Amniotic epithelial cell (primary cell): ENCODE measurements at regions not wholly inside any gene's neighbourhood (a gene's known extent, or its start where the extent isn't known, plus 50 kb on each side); places are given as distances from the start of the nearest gene placed in this dataset.
"Not testable (repeated sequence)": the region's sequence is repeated elsewhere in the genome, so short reads cannot be mapped to it uniquely, and the experiment has no call there.

Source experiments
- DNase-seq: peaks from one replicate; pipeline ENCODE4 v3.0.0-alpha.2; 2010; ENCODE audit warnings: low read depth

DNA sequence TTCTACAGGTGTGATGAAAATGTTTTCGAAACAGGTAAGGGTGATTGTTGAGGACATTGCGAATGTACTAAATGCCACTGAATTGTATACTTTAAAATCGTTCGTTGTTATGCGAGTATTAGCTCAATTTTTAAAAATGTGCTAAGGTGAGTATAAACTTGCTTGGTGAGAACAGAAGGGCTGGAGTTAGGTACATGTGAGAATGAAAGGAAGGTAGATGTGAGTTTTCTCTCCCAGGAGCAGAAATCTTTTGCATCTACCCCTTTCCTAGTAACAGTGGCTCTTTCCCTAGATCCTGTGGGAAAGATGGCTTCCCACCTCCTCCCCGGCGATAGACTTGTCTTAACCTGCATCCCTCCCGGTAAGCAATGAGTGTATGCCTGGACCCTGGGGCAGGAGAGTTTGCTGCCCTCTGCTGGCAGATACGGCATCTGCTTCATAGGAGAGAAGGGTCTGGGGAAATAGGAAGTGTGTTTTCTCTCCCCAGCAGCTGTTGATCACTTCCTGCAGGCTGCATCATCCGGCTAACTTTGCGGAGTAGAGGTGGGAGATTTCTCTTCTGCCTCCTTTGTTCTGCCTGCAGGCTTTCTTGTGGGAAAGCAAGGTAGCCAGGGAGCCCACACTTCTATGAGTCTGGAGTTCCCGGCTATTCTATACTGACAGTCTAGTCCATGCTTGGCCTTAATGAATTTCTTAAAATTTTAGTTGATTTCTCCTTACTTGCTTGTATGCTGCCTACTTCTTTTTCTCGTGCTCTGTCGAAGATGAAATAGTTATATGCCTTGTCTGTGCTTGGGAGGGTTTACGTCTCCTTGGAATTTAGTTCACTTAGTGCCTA is 373.3 kb upstream of the SEMA6A start:
- DNase-seq = no peak

DNA sequence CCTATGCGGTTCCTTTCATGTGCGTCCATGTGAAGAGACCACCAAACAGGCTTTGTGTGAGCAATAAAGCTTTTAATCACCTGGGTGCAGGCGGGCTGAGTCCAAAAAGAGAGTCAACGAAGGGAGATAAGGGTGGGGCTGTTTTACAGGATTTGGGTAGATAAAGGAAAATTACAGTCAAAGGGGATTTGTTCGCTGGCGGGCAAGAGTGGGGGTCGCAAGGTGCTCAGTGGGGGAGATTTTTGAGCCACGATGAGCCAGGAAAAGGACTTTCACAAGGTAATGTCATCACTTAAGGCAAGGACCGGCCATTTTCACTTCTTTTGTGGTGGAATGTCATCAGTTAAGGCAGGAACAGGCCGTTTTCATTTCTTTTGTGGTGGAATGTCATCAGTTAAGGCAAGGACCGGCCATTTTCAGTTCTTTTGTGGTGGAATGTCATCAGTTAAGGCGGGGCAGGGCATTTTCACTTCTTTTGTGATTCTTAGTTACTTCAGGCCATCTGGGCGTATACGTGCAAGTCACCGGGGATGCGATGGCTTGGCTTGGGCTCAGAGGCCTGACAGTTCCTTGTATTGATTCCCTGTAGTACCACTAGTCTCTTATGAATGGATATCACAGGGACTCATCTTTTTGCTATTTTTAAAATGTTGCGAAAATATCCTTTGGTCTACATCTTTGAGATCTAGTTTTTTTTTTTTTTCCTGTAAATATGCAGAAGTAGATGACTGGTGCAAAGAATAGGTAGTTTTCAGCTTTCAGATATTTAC is 371.2 kb upstream of the SEMA6A start:
- DNase-seq = not testable (repeated sequence)

DNA sequence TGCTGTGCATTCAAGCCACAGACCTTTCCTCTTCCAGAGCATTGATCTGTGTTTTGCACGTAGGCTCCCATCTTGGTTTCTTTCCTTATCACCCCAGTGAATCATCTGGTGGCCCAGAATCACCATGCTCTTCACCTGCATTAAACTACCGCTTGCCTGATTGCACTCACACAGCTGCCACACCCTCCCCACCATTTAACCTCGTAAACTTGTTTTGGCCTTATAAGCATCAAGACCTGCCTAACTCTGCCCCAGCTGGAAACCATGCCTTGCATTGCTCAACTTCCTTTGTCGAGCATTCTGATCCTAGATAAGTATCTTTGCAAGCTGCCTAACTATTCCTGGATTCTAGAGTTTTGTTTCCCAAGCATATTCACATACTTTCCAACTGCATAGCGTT is 369.6 kb upstream of the SEMA6A start:
- no peak for DNase-seq

DNA sequence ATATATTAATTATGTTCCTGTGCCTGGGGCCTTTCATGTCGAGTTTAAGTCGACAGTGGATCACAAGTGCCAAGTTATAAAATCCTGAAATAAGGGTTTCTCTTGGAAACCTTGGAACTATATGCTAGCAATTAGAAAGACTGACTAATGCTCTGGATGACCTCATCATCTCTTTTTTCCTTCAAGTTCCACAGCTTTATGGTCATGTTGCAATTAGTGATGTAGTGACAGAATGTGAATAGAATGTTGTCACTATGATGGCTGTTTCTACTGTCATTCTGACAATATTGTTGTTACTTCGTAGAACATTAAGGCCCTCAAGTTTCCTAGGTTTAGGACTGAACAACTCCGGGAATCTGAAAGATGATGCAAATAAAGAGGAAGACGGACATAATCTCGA is 368.0 kb upstream of the SEMA6A start:
- no peak for DNase-seq

DNA sequence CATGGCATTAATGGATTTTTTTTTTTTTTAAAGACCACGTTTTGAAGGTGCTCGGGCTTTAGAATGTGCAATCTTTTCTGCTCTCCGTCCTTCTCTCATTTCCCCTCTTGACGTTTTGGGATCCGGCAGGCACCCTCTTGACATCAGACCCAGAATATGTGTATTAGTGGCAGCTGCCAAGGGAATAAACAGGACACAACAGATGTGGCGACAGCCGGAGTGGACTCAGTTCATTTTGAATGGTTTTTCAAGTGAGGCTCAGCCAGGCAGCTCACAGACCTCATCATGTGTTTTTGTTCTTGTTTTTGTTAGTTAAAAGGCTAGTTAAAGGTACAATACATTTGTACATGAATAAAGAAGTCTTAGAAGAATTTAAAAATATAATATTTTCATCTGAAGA is 365.0 kb upstream of the SEMA6A start:
- no peak for DNase-seq

DNA sequence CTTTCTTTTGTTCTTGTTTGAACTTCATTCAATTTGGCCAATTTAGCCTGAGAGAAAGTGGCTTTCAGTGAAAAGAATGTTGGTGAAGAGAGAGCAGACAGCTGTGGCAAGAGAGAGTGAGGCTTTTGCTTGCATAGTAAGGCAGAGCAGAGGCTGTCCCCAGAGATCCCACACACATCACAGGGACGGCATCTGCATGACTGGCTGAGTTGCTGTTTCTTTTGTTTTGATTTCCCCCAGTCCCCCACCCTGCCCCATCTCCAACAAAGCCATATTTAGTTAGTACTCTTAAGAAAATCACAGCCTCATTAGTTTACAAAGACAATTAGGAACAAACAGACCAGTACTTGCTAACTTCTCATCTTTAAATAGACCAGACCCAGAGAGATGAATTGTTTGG is 363.9 kb upstream of the SEMA6A start:
- no peak for DNase-seq

DNA sequence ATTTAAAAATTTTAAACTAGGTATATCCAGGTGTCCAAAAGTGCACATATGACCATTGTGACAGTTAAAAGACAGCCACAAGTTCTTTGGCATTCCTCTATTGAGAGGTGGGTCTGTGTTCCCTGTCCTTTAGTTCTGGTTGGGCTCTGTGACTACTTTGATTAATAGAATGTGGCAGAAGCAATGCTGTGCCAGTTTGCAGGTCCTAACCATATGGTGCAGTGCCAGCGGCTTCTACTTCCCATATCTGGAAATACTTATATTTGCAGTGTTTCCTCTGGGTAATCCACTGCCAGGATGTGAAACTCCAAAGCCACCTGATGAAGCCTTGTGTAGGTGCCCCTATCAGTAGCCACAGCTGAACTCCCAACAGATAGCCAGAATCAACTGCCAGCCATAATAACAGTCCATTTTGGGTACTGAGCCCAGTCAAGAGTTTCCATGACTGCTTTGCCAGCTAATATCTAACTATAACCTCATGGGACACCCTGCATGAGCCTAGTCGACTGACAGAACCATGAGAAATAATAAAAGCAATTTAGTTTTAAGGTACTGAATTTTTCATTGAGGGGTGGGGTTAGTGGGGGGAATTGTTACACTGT is 361.0 kb upstream of the SEMA6A start:
- no peak for DNase-seq

DNA sequence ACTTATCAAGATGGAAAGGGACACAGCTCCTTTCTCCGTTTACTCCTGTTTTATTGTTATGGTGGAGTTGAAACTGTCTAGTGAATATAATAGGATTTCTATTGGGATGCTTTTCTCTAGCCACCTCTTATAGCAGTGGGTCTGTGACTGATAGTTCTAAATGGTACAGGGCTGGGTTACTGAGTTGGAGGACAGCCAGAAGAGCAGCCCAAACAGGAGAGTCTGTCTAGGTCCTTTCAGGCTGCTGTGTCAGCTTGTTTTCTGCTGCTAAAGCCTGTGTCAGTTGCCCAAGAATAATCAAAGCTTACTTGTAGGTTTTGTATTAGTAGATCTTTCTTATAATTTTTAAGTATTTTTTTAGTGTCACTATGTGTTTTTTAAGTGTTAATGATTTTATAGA is 356.0 kb upstream of the SEMA6A start:
- DNase-seq = no peak

DNA sequence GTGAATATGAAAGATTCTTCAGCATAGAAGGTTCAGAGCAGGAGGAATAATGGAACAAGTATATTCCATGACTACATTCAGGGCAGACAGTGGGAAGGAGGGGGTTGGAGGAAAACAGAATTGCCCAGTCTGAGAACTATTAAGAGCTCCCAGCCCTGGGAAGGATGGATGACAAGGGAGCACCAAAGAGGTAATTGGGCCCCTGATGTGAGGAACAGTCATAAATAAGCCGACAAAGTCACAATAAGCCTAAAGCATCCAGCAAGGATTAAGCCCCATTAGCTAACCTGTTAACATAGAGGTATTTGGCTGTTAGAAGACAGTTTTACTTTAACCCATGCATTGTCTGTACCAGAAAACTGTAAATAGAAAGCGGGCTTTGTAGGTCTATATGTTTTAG is 348.7 kb upstream of the SEMA6A start:
- no peak for DNase-seq

DNA sequence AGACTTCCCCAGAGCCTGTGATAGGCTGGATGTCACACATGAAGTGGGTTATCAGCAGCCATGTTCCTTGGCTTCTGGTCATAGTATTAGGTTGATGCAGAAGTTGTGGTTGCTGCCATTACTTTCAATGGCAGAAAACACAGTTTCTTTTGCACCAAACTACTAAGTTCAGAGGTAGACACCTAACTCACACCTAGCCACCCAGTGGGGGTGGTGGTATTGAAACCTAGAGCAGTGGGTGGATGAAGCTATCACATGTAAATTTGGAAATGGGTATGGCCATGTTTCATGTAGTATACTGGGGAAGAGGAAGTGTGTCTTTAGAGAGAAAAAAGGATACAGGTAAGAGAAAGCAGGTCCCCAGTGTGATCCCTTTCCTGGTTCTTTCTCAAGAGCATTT is 347.9 kb upstream of the SEMA6A start:
- no peak for DNase-seq

DNA sequence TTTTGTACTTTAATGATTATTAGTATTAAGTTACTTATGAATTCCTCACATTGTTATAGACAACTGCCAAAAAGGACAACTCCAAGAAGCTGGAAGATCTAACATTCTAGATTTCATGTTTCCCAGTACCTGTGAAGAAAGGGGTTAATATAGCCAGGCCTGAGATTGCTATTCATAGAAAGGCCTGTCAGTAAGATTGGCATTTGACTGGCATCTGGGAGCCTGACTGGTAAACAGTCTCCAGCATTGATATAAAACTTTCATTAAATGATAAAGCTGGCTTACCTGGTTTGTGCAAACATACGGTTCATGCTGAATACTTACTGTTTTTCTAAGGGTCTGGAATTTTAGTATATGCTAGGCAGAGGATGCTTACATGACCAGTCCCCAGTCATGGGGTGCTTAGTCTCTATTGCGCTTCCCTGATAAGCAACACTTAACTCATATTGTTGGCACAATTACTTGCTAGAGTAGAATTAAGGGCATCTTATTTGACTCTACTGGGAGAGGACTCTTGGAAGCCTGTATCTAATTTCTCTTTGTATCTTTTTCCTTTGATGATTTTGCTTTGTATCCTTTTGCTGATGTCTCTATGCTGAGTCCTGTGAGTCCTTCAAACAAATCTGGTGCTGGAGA is 340.4 kb upstream of the SEMA6A start:
- DNase-seq = no peak

DNA sequence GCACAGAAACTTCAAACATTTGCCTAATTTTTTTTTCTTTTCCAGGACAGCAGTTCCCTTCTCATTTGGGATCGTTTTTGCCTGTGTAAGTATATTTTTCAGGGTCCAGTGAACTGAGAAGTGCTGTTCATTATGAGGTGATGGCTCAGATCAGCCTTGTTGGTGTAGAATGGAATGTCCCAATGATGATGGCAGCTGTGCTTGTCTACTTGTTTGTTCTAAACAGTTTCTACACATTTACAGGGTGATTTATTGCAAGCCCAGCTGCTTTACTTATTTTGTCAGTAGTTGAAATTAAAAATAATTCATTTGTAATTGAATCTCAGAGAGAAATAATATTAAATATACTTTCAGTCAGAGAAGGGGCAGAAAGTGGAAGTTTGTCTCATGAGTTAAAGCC is 337.6 kb upstream of the SEMA6A start:
- no peak for DNase-seq

DNA sequence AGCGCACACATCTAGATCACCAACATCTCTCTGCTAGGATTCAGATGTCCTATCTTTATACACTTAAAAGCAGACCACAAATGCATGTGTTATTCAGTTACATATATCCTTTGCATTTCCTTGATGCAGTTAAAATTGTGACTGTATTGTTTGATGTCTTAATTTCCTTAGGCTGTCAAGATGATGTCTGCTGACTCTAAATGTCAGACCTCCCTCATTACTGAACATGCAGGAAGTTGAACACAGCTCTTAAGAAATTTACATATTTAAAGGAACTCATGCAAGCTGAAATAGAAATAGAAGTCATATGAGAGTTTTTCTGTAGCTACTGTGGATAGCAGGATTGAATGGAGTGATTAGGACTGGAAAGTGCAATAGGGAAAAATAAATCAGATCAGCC is 336.5 kb upstream of the SEMA6A start:
- DNase-seq = no peak

DNA sequence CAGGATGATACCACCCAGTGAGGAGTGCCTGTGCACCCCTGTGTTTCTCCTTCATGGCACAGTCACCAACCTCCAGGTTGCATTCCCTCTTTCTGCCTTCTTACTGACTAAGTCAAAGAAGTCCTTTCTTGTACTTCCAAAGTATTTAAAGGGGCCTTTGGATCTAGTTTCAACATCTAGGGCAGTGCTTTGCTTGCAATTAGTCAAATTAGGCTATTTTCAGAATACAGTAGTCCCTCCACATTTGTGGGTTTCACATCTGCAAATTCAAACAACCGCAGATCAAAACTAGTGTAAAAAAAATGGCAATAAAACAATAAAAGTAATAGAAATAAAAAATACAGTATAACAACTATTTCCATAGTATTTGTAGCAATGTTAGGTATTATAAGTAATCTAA is 333.9 kb upstream of the SEMA6A start:
- no peak for DNase-seq

DNA sequence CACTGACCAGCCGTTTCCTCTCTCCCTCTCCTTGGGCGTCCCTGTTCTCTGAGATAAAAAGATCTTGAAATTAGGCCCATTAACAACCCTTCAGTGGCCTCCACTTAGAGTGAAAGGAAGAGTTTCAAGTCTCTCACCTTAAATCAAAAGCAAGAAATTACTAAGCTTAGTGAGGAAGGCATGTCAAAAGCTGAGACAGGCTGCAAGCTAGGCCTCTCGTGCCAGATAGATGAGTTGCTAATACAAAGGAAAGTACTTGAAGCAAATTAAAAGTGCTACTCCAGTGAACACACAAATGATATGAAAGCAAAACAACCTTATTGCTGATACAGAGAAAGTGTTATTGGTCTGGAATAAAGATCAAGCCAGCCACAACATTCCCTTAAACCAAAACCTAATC is 331.3 kb upstream of the SEMA6A start:
- DNase-seq = no peak

DNA sequence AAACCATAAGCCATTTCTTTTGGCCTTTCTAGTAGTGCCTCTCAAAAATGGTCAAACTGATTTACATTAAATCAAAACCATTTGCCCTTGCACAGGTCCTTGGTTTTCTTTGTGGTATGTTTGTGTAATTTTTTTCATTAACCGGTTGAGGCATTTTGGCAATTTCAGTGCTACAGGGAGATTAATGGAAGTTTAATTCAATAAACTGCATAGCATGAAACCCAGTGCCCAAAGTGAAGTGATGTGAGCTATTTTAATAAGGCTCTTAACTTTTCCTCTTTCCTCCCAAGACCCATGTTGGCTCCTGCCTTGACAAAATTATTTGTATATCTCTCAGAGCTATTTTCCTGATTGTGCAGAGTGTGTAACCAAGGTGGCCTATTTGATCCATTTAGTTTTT is 326.2 kb upstream of the SEMA6A start:
- DNase-seq = no peak

DNA sequence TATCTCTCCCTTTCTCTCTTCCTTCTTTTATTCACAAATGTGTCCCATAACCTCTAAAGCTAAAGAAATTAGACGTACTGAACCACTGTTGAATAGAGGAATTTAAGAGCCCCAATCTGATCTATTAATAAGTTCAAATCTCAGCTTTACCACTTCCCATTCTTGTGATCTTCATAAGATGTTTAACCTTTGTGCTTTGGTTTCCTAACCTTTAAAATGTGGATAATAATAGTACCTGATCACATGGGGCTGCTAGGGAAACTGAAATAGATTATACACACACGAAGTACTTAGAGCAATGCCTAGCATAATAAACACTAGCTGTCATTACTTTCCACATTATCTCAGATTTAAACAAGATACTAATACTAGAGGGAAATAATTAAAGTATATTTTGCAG is 324.3 kb upstream of the SEMA6A start:
- DNase-seq = no peak

DNA sequence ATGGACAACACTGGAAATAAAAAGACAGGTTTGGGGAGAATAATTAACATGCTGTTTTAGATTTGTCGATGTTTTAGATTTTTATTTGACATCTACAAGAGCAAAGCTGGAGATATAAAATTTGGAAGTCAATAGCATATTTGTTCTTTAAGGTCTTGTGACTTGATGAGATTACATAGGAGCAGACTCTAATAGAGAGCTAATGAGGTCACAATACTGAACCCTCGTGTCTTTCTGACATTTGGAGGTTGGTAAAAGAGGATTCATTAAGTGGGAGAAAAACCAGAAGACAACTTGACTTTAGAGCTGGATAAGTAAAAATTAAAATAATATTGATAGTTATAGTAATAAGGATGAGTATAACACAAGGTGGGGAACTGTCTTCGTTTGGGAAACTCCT is 322.7 kb upstream of the SEMA6A start:
- no peak for DNase-seq

DNA sequence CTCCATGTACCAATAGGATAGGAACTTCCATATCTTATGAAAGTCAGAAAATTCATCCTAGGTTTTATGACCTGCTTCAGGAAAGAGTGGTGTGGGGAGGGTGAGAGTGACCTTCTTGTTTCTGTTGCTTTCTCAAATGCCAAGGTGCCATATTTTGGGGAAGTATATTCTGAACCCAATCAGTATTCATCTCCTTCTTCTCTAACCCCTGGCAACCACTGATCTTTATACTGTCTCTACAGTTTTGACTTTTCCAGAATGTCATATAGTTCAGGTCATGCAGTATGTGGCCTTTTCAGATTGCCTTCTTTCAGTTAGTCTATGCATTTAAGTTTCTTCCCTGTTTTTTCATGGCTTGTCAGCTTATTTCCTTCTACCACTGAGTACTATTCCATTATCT is 321.4 kb upstream of the SEMA6A start:
- no peak for DNase-seq

DNA sequence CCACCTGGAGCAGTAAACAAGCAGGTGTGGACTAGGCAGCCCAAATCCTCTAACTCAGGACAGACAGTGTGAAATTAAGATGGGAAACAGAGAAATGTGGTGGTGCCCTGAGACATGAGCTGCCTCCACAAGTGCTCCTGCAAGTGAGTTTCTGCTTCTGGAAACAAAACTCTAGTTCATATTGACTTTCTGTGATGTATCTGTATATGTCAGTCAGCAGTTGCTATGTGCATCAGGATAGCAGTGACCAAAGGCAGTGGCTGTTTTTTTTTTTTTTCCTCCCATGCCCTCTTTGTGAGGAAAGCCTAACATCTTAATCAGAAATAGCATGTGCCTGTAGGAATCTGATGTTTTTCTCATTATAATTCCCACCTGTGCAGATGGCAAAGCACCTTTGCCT is 318.4 kb upstream of the SEMA6A start:
- DNase-seq = no peak

DNA sequence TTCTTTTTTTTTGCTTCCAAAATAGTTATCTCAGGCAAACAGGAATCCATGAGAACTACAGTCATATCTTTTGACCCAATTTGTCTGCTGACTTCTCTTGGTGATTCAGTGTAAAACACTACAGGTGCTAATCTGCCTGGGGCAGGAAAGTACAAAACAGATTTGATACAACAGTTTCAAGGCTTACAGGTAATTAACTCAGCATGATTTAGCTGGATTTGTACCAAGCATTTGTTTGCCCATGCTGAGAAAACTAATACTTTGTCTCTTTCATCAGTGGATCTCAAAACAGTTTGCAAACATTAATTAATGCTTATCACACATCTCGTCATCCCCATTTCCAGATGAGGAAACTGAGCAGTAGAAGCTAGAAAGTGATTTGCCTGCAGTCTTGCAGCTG is 312.5 kb upstream of the SEMA6A start:
- no peak for DNase-seq

DNA sequence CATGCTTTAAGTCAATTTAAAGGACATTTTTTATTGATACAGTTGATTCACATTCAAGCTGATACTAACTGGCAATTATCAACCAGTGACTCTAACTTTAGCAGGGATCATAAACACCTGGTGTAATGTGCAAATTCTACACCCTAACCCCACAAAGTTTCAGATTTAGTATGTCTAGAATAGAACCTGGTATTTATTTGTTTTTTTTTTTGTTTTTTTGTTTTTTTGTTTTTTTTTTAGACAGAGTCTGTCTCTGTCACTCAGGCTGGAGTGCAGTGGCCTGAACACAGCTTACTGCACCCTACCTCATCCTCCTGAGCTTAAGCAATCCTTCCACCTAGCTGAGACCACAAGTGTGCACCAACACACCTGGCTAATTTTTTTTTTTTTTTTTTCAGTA is 311.2 kb upstream of the SEMA6A start:
- no peak for DNase-seq

DNA sequence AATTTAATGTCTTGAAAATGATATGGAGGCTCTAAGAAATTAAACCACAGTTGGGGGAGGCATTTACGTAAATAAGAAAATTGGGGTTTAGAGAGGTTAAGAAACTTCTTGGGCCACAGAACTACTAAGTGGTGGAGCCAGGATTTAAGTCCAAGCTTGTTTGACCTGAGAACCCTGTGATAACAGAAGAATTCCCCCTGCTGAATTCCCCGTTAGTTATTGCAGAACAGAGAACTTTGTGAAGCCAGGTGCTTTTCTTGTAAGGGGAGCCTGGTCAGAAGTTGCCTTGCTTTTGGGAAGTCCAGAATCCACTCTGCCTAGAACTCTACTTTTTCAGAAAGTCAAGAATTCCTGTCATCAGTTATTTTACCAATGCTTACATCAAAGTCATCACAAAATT is 309.3 kb upstream of the SEMA6A start:
- DNase-seq = no peak
